ENCODE measurements at regions not wholly inside any gene's neighbourhood (a gene's known extent, or its start where the extent isn't known, plus 50 kb on each side); places are given as distances from the start of the nearest gene placed in this dataset.

GRCh38 chr10:21413268-21413667 is 112.2 kb downstream of the SKIDA1 start:
- no peak overlapping the region for H2AFZ ChIP-seq (ENCODE audit: low read length)
- H3K79me2 ChIP-seq (ENCODE audit: insufficient read depth, low read length) = no peaks in the 10 kb centered on the region
- no peak overlapping the region for H3K4me3 ChIP-seq (ENCODE audit: insufficient read depth, low read length)
- no peak for TF ChIP-seq CTCF (IDR thresholded peaks at IDR 0.05; ENCODE audit: extremely low read depth, low read depth, low read length)
- no peak overlapping the region for H3K27ac ChIP-seq (ENCODE audit: low read depth, low read length)
- no peaks in the 10 kb centered on the region for H3K27me3 ChIP-seq (ENCODE audit: insufficient read depth, low read length)
- H3K4me1 ChIP-seq (ENCODE audit: insufficient read depth, low read length) = no peaks in the 10 kb centered on the region
- DNase-seq (ENCODE audit: insufficient read length, low spot score, missing footprints) = no peak
- H3K9me3 ChIP-seq (ENCODE audit: low read depth, low read length) = no peaks in the 10 kb centered on the region
- no peaks in the 10 kb centered on the region for H4K20me1 ChIP-seq (ENCODE audit: insufficient read depth, low read length)
- no peak overlapping the region for H3K4me2 ChIP-seq (ENCODE audit: insufficient read depth, low read length)
- no peaks in the 10 kb centered on the region for H3K36me3 ChIP-seq (ENCODE audit: insufficient read depth, low read length)

GRCh38 chr10:21406595-21407193 is 118.8 kb downstream of the SKIDA1 start:
- H3K79me2 ChIP-seq (ENCODE audit: insufficient read depth, low read length) = no peaks in the 10 kb centered on the region
- no peak overlapping the region for H3K4me3 ChIP-seq (ENCODE audit: insufficient read depth, low read length)
- H3K36me3 ChIP-seq (ENCODE audit: insufficient read depth, low read length) = no peaks in the 10 kb centered on the region
- peak overlapping the region; percentile 44 for H2AFZ ChIP-seq (ENCODE audit: low read length)
- H3K9me3 ChIP-seq (ENCODE audit: low read depth, low read length) = no peaks in the 10 kb centered on the region
- peaks cover 18% of the 10 kb centered on the region for H3K4me1 ChIP-seq (ENCODE audit: insufficient read depth, low read length)
- no peaks in the 10 kb centered on the region for H4K20me1 ChIP-seq (ENCODE audit: insufficient read depth, low read length)
- peak overlapping the region; percentile 12 for H3K27ac ChIP-seq (ENCODE audit: low read depth, low read length)
- DNase-seq (ENCODE audit: insufficient read length, low spot score, missing footprints) = peak; percentile 92
- no peaks in the 10 kb centered on the region for H3K27me3 ChIP-seq (ENCODE audit: insufficient read depth, low read length)
- TF ChIP-seq CTCF (IDR thresholded peaks at IDR 0.05; ENCODE audit: extremely low read depth, low read depth, low read length) = no peak
- H3K4me2 ChIP-seq (ENCODE audit: insufficient read depth, low read length) = peak overlapping the region; percentile 4

- H3K79me2 ChIP-seq (ENCODE audit: insufficient read depth, low read length) = no peaks in the 10 kb centered on the region
- TF ChIP-seq CTCF (IDR thresholded peaks at IDR 0.05; ENCODE audit: extremely low read depth, low read depth, low read length) = no peak
- no peak for DNase-seq (ENCODE audit: insufficient read length, low spot score, missing footprints)
- H2AFZ ChIP-seq (ENCODE audit: low read length) = no peak overlapping the region
- H3K4me1 ChIP-seq (ENCODE audit: insufficient read depth, low read length) = peaks cover 18% of the 10 kb centered on the region
- no peak overlapping the region for H3K4me2 ChIP-seq (ENCODE audit: insufficient read depth, low read length)
- H3K27me3 ChIP-seq (ENCODE audit: insufficient read depth, low read length) = no peaks in the 10 kb centered on the region
- H3K36me3 ChIP-seq (ENCODE audit: insufficient read depth, low read length) = no peaks in the 10 kb centered on the region
- peak overlapping the region; percentile 12 for H3K27ac ChIP-seq (ENCODE audit: low read depth, low read length)
- H4K20me1 ChIP-seq (ENCODE audit: insufficient read depth, low read length) = no peaks in the 10 kb centered on the region
- H3K9me3 ChIP-seq (ENCODE audit: low read depth, low read length) = no peaks in the 10 kb centered on the region
- H3K4me3 ChIP-seq (ENCODE audit: insufficient read depth, low read length) = no peak overlapping the region
Observed at GRCh38 chr10:21405981-21406380, 119.5 kb downstream of the SKIDA1 start.

GRCh38 chr10:21403256-21404015 is 122.0 kb downstream of the SKIDA1 start:
- Histone ChIP-seq H3K36me3 (ENCODE audit: insufficient read depth, low read length) (no peaks in the 10 kb centered on the region), H2AFZ (ENCODE audit: low read length) (no peak overlapping the region), H3K27me3 (ENCODE audit: insufficient read depth, low read length) (no peaks in the 10 kb centered on the region), H3K4me1 (ENCODE audit: insufficient read depth, low read length) (peaks cover 34% of the 10 kb centered on the region), H4K20me1 (ENCODE audit: insufficient read depth, low read length) (no peaks in the 10 kb centered on the region), H3K79me2 (ENCODE audit: insufficient read depth, low read length) (no peaks in the 10 kb centered on the region), H3K27ac (ENCODE audit: low read depth, low read length) (no peak overlapping the region), H3K4me2 (ENCODE audit: insufficient read depth, low read length) (no peak overlapping the region), H3K4me3 (ENCODE audit: insufficient read depth, low read length) (no peak overlapping the region), H3K9me3 (ENCODE audit: low read depth, low read length) (no peaks in the 10 kb centered on the region)
- DNase-seq (ENCODE audit: insufficient read length, low spot score, missing footprints) = no peak
- TF ChIP-seq CTCF (IDR thresholded peaks at IDR 0.05; ENCODE audit: extremely low read depth, low read depth, low read length) = no peak
